H1 (cell line): ENCODE measurements at regions not wholly inside any gene's neighbourhood (a gene's known extent, or its start where the extent isn't known, plus 50 kb on each side); places are given as distances from the start of the nearest gene placed in this dataset.

Experiments
- CTCF ChIA-PET: fragments of 300-600 bp; sonication (Branson Sonifier 250); formaldehyde crosslinking; loops from one replicate; lab custom pipeline; 2021; ENCODE audit not compliant: partially characterized antibody; lab: Charles Lee
- POLR2A ChIA-PET: fragments of 300-600 bp; sonication (Branson Sonifier 250); formaldehyde crosslinking; loops from one replicate; lab custom pipeline; 2021; ENCODE audit warnings: inconsistent platforms; ENCODE audit not compliant: partially characterized antibody; lab: Charles Lee
- DNase-seq, 2 experiments: peaks; one replicate each; pipeline versions ENCODE4 v3.0.0 to v3.0.0-alpha.2; 2010 to 2022; ENCODE audit warnings: low spot score in 2 of 2, low read depth in 1 of 2, mixed read lengths in 1 of 2
- FAIRE-seq: peaks from 2 replicates; lab custom pipeline; 2011; peaks lifted over from hg19 to GRCh38; lab: Jason Lieb, UNC
- H2AFZ ChIP-seq: 2 replicates; pipeline ENCODE4 v1.8.1; 2012; ENCODE audit warnings: low read length, inconsistent platforms
- H2AK5ac ChIP-seq: 2 replicates; pipeline ENCODE4 v1.6.1; 2013; ENCODE audit warnings: low read depth, low read length
- H2BK120ac ChIP-seq: replicated peaks from 2 replicates; pipeline ENCODE3; 2013; ENCODE audit warnings: low read depth, low read length, inconsistent platforms
- H2BK12ac ChIP-seq: 2 replicates; pipeline ENCODE4 v1.6.1; 2013; ENCODE audit warnings: low read depth, low read length
- H2BK15ac ChIP-seq: 2 replicates; pipeline ENCODE4 v1.6.1; 2013; ENCODE audit warnings: low read length
- H2BK20ac ChIP-seq: 2 replicates; pipeline ENCODE4 v1.6.1; 2013; ENCODE audit warnings: low read length
- H2BK5ac ChIP-seq: 2 replicates; pipeline ENCODE4 v1.6.1; 2013; ENCODE audit warnings: low read depth, low read length
- H3K14ac ChIP-seq: 2 replicates; pipeline ENCODE4 v1.6.1; 2013; ENCODE audit warnings: inconsistent platforms; ENCODE audit not compliant: insufficient read length
- H3K18ac ChIP-seq: 2 replicates; pipeline ENCODE4 v1.6.1; 2013; ENCODE audit warnings: low read length; ENCODE audit errors: extremely low read depth
- H3K23ac ChIP-seq: 2 replicates; pipeline ENCODE4 v1.6.1; 2013; ENCODE audit warnings: inconsistent platforms; ENCODE audit not compliant: insufficient read length
- H3K23me2 ChIP-seq: 2 replicates; pipeline ENCODE4 v1.6.1; 2013; ENCODE audit warnings: low read depth, low read length
- H3K27ac ChIP-seq: 2 replicates; pipeline ENCODE4 v1.6.1; 2011; ENCODE audit warnings: low read depth, low read length, inconsistent platforms
- H3K27me3 ChIP-seq, 4 experiments: replicated peaks in 1 of 4; 1 replicate in 1 of 4; 2 replicates in 3 of 4; pipeline versions ENCODE4 v1.6.1 to v1.8.1; 2011 to 2013; ENCODE audit warnings: low read length in 3 of 4, mild to moderate bottlenecking in 3 of 4, inconsistent platforms in 2 of 4, mixed read lengths in 2 of 4, moderate library complexity in 1 of 4; ENCODE audit not compliant: control insufficient read depth in 3 of 4, insufficient read depth in 3 of 4; ENCODE audit errors: extremely low read depth in 1 of 4
- H3K36me3 ChIP-seq, 4 experiments: 2 replicates each; pipeline versions ENCODE4 v1.6.1 to v1.8.1; 2011 to 2013; ENCODE audit warnings: mild to moderate bottlenecking in 4 of 4, low read length in 3 of 4, moderate library complexity in 2 of 4, control low read depth in 1 of 4, inconsistent platforms in 1 of 4; ENCODE audit not compliant: insufficient read depth in 4 of 4, control insufficient read depth in 2 of 4
- H3K4ac ChIP-seq: replicated peaks from 2 replicates; pipeline ENCODE3; 2013; ENCODE audit warnings: low read length, low read depth, mixed read lengths, inconsistent platforms; ENCODE audit not compliant: insufficient read length
- H3K4me1 ChIP-seq, 4 experiments: replicated peaks in 1 of 4; 1 replicate in 1 of 4; 2 replicates in 3 of 4; pipeline versions ENCODE4 v1.6.1 to v1.8.1; 2011 to 2013; ENCODE audit warnings: low read length in 3 of 4, inconsistent platforms in 2 of 4, mixed read lengths in 1 of 4; ENCODE audit not compliant: insufficient read depth in 4 of 4, control insufficient read depth in 3 of 4
- H3K4me2 ChIP-seq, 2 experiments: 2 replicates each; pipeline versions ENCODE4 v1.6.1 to v1.8.1; 2011 to 2013; ENCODE audit warnings: low read depth in 2 of 2, low read length in 2 of 2, control low read depth in 1 of 2, inconsistent platforms in 1 of 2, mild to moderate bottlenecking in 1 of 2; ENCODE audit not compliant: insufficient read depth in 1 of 2
- H3K4me3 ChIP-seq, 4 experiments: fragments of 200-600, 300-600 bp in 1 of 4; sonication (generic), shearing (Covaris generic), sonication (Bioruptor Twin) in 1 of 4; 2 replicates each; pipeline versions ENCODE4 v1.5.1 to v1.8.1; 2011 to 2016; ENCODE audit warnings: low read length in 4 of 4, low read depth in 3 of 4, control low read depth in 2 of 4, inconsistent platforms in 2 of 4, mild to moderate bottlenecking in 2 of 4, mixed read lengths in 1 of 4, moderate library complexity in 1 of 4; ENCODE audit not compliant: insufficient read depth in 2 of 4; ENCODE audit errors: extremely low read depth in 1 of 4
- H3K56ac ChIP-seq: replicated peaks from 2 replicates; pipeline ENCODE3; 2013; ENCODE audit warnings: low read depth, mild to moderate bottlenecking, mixed read lengths, low read length, inconsistent platforms; ENCODE audit not compliant: insufficient read length
- H3K79me1 ChIP-seq: 2 replicates; pipeline ENCODE4 v1.6.1; 2013; ENCODE audit warnings: low read depth, low read length, control low read depth
- H3K79me2 ChIP-seq, 2 experiments: 2 replicates each; pipeline versions ENCODE4 v1.6.1 to v1.8.1; 2012 to 2013; ENCODE audit warnings: low read length in 2 of 2, mild to moderate bottlenecking in 2 of 2, inconsistent platforms in 1 of 2; ENCODE audit not compliant: insufficient read depth in 2 of 2, control insufficient read depth in 1 of 2
- H3K9ac ChIP-seq, 4 experiments: replicated peaks in 1 of 4; 1 replicate in 1 of 4; 2 replicates in 3 of 4; pipeline versions ENCODE4 v1.6.1 to v1.8.1; 2011 to 2013; ENCODE audit warnings: low read depth in 3 of 4, low read length in 3 of 4, control low read depth in 2 of 4, mild to moderate bottlenecking in 2 of 4, moderate library complexity in 2 of 4, inconsistent platforms in 1 of 4; ENCODE audit errors: extremely low read depth in 1 of 4
- H3K9me3 ChIP-seq, 2 experiments: 2 replicates each; pipeline versions ENCODE4 v1.6.1 to v1.8.1; 2012 to 2013; ENCODE audit warnings: mild to moderate bottlenecking in 2 of 2, moderate library complexity in 2 of 2, control low read depth in 1 of 2, inconsistent platforms in 1 of 2, low read depth in 1 of 2, low read length in 1 of 2, mixed read lengths in 1 of 2; ENCODE audit not compliant: insufficient read depth in 2 of 2
- H4K20me1 ChIP-seq, 2 experiments: replicated peaks in 1 of 2; 2 replicates each; pipeline versions ENCODE3 to v1.8.1; 2011 to 2013; ENCODE audit warnings: inconsistent platforms in 2 of 2, low read length in 2 of 2, mild to moderate bottlenecking in 1 of 2; ENCODE audit not compliant: insufficient read depth in 2 of 2, control insufficient read depth in 1 of 2
- H4K5ac ChIP-seq: 2 replicates; pipeline ENCODE4 v1.6.1; 2013; ENCODE audit warnings: low read length, low read depth, mixed read lengths, inconsistent platforms; ENCODE audit not compliant: insufficient read length
- H4K8ac ChIP-seq: 2 replicates; pipeline ENCODE4 v1.8.0; 2013; ENCODE audit warnings: mild to moderate bottlenecking, moderate library complexity, low read length, inconsistent platforms; ENCODE audit not compliant: insufficient read depth; ENCODE audit errors: extremely low read depth
- H4K91ac ChIP-seq: replicated peaks from 2 replicates; pipeline ENCODE3; 2013; ENCODE audit warnings: low read length, mixed read lengths, inconsistent platforms; ENCODE audit not compliant: insufficient read length
- CBX8 ChIP-seq: fragments of 300-800, 300-1000 bp; sonication (generic); IDR thresholded peaks from 2 replicates; pipeline ENCODE4 v1.7.1; 2016; ENCODE audit warnings: low read depth, low read length, borderline replicate concordance
- CEBPB ChIP-seq: IDR thresholded peaks from 2 replicates; pipeline ENCODE4 v1.6.1; 2012; ENCODE audit warnings: low read depth, low read length
- CREB1 ChIP-seq: IDR thresholded peaks from 2 replicates; pipeline ENCODE4 v1.6.1; 2012; ENCODE audit warnings: inconsistent platforms
- E2F6 ChIP-seq: IDR thresholded peaks from 2 replicates; pipeline ENCODE4 v1.6.1; 2012; ENCODE audit warnings: inconsistent platforms
- HDAC6 ChIP-seq: IDR thresholded peaks from one replicate; pipeline ENCODE4 v1.7.1; 2012; ENCODE audit warnings: low read depth, mild to moderate bottlenecking, inconsistent platforms, low read length, moderate library complexity
- KDM1A ChIP-seq: fragments of 200-600, 300-600 bp; sonication (generic); IDR thresholded peaks from 2 replicates; pipeline ENCODE4 v1.7.1; 2016; ENCODE audit warnings: mild to moderate bottlenecking, low read length, borderline replicate concordance
- MAFK ChIP-seq: IDR thresholded peaks from 2 replicates; pipeline ENCODE4 v1.6.1; 2012; ENCODE audit warnings: low read depth, mild to moderate bottlenecking, improper control_type of control experiment, low read length
- NANOG ChIP-seq: IDR thresholded peaks from 2 replicates; pipeline ENCODE4 v1.6.1; 2011; ENCODE audit warnings: low read length, low read depth, mild to moderate bottlenecking, inconsistent platforms; ENCODE audit not compliant: insufficient read depth, poor library complexity, severe bottlenecking
- NRF1 ChIP-seq: IDR thresholded peaks from 2 replicates; pipeline ENCODE4 v1.6.1; 2011; ENCODE audit warnings: mild to moderate bottlenecking, low read depth, low read length, improper control_type of control experiment
- POU5F1 ChIP-seq: IDR thresholded peaks from 2 replicates; pipeline ENCODE4 v1.6.1; 2011; ENCODE audit warnings: low read depth, mild to moderate bottlenecking, low read length, moderate library complexity
- RXRA ChIP-seq: IDR thresholded peaks from 2 replicates; pipeline ENCODE4 v1.6.1; 2011; ENCODE audit warnings: low read depth, mild to moderate bottlenecking, low read length, moderate library complexity; ENCODE audit not compliant: insufficient read depth
- SAP30 ChIP-seq: fragments of 300-600 bp; sonication (generic); IDR thresholded peaks from 2 replicates; pipeline ENCODE4 v1.7.1; 2012; ENCODE audit warnings: low read length, moderate library complexity, mild to moderate bottlenecking, inconsistent platforms; ENCODE audit not compliant: insufficient read depth, insufficient replicate concordance
- SP2 ChIP-seq: IDR thresholded peaks from 2 replicates; pipeline ENCODE4 v1.6.1; 2012; ENCODE audit warnings: mild to moderate bottlenecking, low read length, inconsistent platforms
- TCF12 ChIP-seq: IDR thresholded peaks from 2 replicates; pipeline ENCODE4 v1.6.1; 2011; ENCODE audit warnings: low read depth, mild to moderate bottlenecking, low read length
- YY1 ChIP-seq: IDR thresholded peaks from 2 replicates; pipeline ENCODE4 v1.6.1; 2011; ENCODE audit warnings: low read depth, mild to moderate bottlenecking, low read length
- WGBS, 2 experiments: shearing (Covaris generic) in 1 of 2; methylation state at CpG; one replicate each; pipeline versions ENCODE4 v1.1.6 to v1.1.7; 2013 to 2015; ENCODE audit warnings: low lambda C conversion rate in 2 of 2, mixed read lengths in 2 of 2, inconsistent platforms in 1 of 2, low coverage in 1 of 2, missing lambda C conversion rate in 1 of 2; ENCODE audit not compliant: insufficient replicate concordance in 2 of 2, insufficient coverage in 1 of 2, insufficient read length in 1 of 2; ENCODE audit errors: extremely low coverage in 1 of 2, missing lambda C conversion rate in 1 of 2; 5-methylcytosine and 5-hydroxymethylcytosine counted together

- Histone ChIP-seq H2BK12ac (no peak overlapping the region), H4K5ac (no peak overlapping the region), H2AFZ (no peak overlapping the region), H3K9ac (no peak overlapping the region), H3K9me3 (no peaks in the 10 kb centered on the region), H3K79me1 (no peaks in the 10 kb centered on the region), H3K36me3 (no peaks in the 10 kb centered on the region), H4K20me1 (peaks cover 0 to 2% of the 10 kb centered on the region in 2 experiments), H3K4me3 (no peak overlapping the region), H4K8ac (no peak overlapping the region), H3K56ac (no peak overlapping the region), H3K23ac (no peak overlapping the region), H2BK5ac (no peak overlapping the region), H3K4me1 (no peaks in the 10 kb centered on the region), H3K4ac (no peak overlapping the region), H4K91ac (no peak overlapping the region), H3K4me2 (no peak overlapping the region), H3K79me2 (no peaks in the 10 kb centered on the region), H2BK15ac (no peak overlapping the region), H2BK120ac (no peak overlapping the region), H3K27me3 (no peaks in the 10 kb centered on the region), H3K14ac (no peak overlapping the region), H2AK5ac (no peak overlapping the region), H3K18ac (no peak overlapping the region), H3K23me2 (no peaks in the 10 kb centered on the region), H3K27ac (no peak overlapping the region), H2BK20ac (no peak overlapping the region)
- POLR2A ChIA-PET: interaction anchor here (0.6 kb wide), 1 partner anchor 308 kb away, joined by 3 read pairs; no protein-coding TSS in a partner anchor
- DNase-seq (no peak), FAIRE-seq (no peak)
- WGBS, 2 experiments: 95% methylated on average over 12 of the region's 12 CpGs; no CpG with 5 or more reads in 1 of the 2 experiments
- CTCF ChIA-PET: interaction anchor here (0.7 to 1.2 kb wide), 2 partner anchors 40 to 87 kb away, joined by 3 read pairs; no protein-coding TSS in a partner anchor
- TF ChIP-seq SP2 (no peak), YY1 (no peak), MAFK (no peak), NRF1 (no peak), CBX8 (no peak), CREB1 (no peak), KDM1A (no peak), CEBPB (no peak), NANOG (no peak), SAP30 (no peak), TCF12 (no peak), POU5F1 (no peak), RXRA (no peak), HDAC6 (no peak), E2F6 (no peak)
These were observed 79.0 kb downstream of the HAPSTR1 start for GRCh38 chr16:9170470-9170869.
